ENCODE measurements at regions not wholly inside any gene's neighbourhood (a gene's known extent, or its start where the extent isn't known, plus 50 kb on each side); places are given as distances from the start of the nearest gene placed in this dataset.

DNA sequence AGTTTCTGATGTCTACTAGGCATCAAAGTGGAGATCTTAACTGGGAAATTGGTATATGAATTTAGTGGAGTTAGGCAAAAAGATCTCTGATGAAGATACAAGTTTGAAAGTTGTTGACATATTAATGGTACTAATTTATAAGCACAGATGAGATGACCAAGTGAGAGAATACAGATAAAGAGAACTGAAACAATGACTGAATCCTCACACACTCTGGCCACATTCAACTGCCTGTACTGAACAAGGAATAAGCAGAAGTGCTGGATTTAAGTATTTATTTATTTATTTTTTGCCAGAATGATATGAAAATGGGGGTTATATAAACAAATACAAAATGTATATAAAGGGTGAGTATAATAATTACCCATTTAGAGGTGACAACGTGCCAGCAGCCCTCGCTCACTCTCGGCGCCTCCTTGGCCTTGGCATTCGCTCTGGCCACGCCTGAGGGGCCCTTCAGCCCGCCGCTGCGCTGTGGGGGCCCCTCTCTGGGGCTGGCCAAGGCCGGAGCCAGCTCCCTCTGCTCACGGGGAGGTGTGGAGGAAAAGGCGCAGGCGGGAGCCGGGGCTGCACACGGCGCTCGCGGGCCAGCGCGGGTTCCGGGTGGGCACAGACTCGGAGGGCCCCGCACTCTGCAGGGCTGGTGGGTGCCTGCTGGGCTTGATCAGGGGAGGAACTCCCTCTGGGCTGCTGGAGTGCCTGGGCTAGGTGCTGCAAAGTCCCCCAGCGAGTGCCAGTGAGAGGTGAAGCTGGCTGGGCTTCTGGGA lies 1363.9 kb upstream of the CRIM1 start:
- TF ChIP-seq, protein P1, sequence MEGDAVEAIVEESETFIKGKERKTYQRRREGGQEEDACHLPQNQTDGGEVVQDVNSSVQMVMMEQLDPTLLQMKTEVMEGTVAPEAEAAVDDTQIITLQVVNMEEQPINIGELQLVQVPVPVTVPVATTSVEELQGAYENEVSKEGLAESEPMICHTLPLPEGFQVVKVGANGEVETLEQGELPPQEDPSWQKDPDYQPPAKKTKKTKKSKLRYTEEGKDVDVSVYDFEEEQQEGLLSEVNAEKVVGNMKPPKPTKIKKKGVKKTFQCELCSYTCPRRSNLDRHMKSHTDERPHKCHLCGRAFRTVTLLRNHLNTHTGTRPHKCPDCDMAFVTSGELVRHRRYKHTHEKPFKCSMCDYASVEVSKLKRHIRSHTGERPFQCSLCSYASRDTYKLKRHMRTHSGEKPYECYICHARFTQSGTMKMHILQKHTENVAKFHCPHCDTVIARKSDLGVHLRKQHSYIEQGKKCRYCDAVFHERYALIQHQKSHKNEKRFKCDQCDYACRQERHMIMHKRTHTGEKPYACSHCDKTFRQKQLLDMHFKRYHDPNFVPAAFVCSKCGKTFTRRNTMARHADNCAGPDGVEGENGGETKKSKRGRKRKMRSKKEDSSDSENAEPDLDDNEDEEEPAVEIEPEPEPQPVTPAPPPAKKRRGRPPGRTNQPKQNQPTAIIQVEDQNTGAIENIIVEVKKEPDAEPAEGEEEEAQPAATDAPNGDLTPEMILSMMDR (tag by site-specific recombination; IDR thresholded peaks at IDR 0.05) = no peak
- TF ChIP-seq ZNF274 (IDR thresholded peaks at IDR 0.05; ENCODE audit: low read length) (no peak), ZNF274 (tag by site-specific recombination; IDR thresholded peaks at IDR 0.05; ENCODE audit: borderline replicate concordance) (no peak), ZSCAN30 (tag by site-specific recombination; IDR thresholded peaks at IDR 0.05) (no peak)
- TF ChIP-seq, protein P2, sequence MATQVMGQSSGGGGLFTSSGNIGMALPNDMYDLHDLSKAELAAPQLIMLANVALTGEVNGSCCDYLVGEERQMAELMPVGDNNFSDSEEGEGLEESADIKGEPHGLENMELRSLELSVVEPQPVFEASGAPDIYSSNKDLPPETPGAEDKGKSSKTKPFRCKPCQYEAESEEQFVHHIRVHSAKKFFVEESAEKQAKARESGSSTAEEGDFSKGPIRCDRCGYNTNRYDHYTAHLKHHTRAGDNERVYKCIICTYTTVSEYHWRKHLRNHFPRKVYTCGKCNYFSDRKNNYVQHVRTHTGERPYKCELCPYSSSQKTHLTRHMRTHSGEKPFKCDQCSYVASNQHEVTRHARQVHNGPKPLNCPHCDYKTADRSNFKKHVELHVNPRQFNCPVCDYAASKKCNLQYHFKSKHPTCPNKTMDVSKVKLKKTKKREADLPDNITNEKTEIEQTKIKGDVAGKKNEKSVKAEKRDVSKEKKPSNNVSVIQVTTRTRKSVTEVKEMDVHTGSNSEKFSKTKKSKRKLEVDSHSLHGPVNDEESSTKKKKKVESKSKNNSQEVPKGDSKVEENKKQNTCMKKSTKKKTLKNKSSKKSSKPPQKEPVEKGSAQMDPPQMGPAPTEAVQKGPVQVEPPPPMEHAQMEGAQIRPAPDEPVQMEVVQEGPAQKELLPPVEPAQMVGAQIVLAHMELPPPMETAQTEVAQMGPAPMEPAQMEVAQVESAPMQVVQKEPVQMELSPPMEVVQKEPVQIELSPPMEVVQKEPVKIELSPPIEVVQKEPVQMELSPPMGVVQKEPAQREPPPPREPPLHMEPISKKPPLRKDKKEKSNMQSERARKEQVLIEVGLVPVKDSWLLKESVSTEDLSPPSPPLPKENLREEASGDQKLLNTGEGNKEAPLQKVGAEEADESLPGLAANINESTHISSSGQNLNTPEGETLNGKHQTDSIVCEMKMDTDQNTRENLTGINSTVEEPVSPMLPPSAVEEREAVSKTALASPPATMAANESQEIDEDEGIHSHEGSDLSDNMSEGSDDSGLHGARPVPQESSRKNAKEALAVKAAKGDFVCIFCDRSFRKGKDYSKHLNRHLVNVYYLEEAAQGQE (tag by site-specific recombination; IDR thresholded peaks at IDR 0.05) = no peak

Data from HEK293 (cell line).